Parathyroid adenoma (tissue), 2 donors: ENCODE measurements at regions not wholly inside any gene's neighbourhood (a gene's known extent, or its start where the extent isn't known, plus 50 kb on each side); places are given as distances from the start of the nearest gene placed in this dataset.

ENCODE experiments used
- H2AFZ ChIP-seq: fragments of 300-600 bp; sonication (generic); one replicate; pipeline ENCODE4 v1.7.0; 2017; ENCODE audit warnings: antibody characterized with exemption, mild to moderate bottlenecking
- H3K27ac ChIP-seq: fragments of 300-600 bp; sonication (generic); one replicate; pipeline ENCODE4 v1.7.0; 2017
- H3K27me3 ChIP-seq: fragments of 300-600 bp; sonication (generic); one replicate; pipeline ENCODE4 v1.7.0; 2017; ENCODE audit warnings: low read length; ENCODE audit not compliant: control insufficient read depth, insufficient read depth
- H3K36me3 ChIP-seq: fragments of 300-600 bp; sonication (generic); one replicate; pipeline ENCODE4 v1.7.0; 2017; ENCODE audit warnings: low read length; ENCODE audit not compliant: control insufficient read depth, insufficient read depth
- H3K4me1 ChIP-seq: fragments of 300-600 bp; sonication (generic); one replicate; pipeline ENCODE4 v1.7.0; 2017; ENCODE audit warnings: control low read depth
- H3K4me2 ChIP-seq: fragments of 300-600 bp; sonication (generic); one replicate; pipeline ENCODE4 v1.7.0; 2017; ENCODE audit warnings: low read length
- H3K4me3 ChIP-seq: fragments of 300-600 bp; sonication (generic); one replicate; pipeline ENCODE4 v1.7.0; 2017; ENCODE audit warnings: low read depth, low read length
- H3K79me2 ChIP-seq: fragments of 300-600 bp; sonication (generic); one replicate; pipeline ENCODE4 v1.7.0; 2017; ENCODE audit warnings: control low read depth
- H3K9ac ChIP-seq: fragments of 300-600 bp; sonication (generic); one replicate; pipeline ENCODE4 v1.7.0; 2017; ENCODE audit warnings: mild to moderate bottlenecking
- H3K9me3 ChIP-seq: fragments of 300-600 bp; sonication (generic); one replicate; pipeline ENCODE4 v1.7.0; 2017; ENCODE audit warnings: low read length; ENCODE audit not compliant: control insufficient read depth
- TF ChIP-seq, protein P1 (sequence below): fragments of 300-600 bp; sonication (generic); IDR thresholded peaks from one replicate; pipeline ENCODE4 v1.7.0; 2017; ENCODE audit warnings: antibody characterized with exemption, mild to moderate bottlenecking
- donor health status: primary hyperparathyroidism.

DNA sequence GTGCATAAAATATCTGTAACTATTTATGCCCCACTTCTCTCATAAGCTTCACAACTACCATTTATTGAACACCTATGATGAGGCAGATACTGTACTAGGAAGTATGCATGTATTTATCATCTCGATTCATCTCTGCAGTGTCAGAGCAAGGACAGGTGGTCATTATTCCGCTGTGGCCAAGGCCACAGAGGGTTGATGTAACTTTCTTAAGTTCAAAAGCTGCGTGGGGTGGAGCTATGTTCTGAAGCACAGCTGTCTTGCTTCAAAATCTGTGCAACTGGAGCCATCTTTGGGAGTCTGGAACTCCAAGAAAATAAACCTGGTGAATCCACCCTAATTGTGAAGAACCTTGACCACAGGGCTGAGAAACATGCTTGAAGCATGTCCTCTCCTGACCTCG is 60.2 kb upstream of the HMGXB4 start:
- no peaks in the 10 kb centered on the region for H3K79me2 ChIP-seq
- H3K27me3 ChIP-seq, result no peaks in the 10 kb centered on the region
- TF ChIP-seq, protein P1, sequence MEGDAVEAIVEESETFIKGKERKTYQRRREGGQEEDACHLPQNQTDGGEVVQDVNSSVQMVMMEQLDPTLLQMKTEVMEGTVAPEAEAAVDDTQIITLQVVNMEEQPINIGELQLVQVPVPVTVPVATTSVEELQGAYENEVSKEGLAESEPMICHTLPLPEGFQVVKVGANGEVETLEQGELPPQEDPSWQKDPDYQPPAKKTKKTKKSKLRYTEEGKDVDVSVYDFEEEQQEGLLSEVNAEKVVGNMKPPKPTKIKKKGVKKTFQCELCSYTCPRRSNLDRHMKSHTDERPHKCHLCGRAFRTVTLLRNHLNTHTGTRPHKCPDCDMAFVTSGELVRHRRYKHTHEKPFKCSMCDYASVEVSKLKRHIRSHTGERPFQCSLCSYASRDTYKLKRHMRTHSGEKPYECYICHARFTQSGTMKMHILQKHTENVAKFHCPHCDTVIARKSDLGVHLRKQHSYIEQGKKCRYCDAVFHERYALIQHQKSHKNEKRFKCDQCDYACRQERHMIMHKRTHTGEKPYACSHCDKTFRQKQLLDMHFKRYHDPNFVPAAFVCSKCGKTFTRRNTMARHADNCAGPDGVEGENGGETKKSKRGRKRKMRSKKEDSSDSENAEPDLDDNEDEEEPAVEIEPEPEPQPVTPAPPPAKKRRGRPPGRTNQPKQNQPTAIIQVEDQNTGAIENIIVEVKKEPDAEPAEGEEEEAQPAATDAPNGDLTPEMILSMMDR, result no peak

DNA sequence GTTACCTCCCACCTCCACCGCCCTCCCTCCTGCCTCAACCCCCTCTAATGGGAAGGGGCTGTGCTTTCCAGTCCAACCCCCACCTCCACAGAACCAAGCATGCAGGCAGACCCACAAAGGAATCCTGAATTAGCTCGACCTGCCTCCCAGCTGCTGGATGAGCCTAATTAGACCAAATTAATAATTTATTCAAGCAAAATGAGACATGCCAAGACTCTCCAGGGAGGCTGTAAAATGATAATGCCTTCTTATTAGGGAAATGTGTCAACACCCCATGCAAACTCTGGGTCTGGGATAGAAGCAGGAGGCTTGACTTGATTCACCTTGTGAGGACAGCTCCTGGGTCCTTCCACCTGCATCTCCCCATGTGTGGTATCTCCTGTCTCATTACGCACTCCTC is 59.4 kb upstream of the HMGXB4 start:
- no peaks in the 10 kb centered on the region for H3K36me3 ChIP-seq
- no peak overlapping the region for H3K4me2 ChIP-seq
- H3K4me1 ChIP-seq, result no peaks in the 10 kb centered on the region
- H3K9ac ChIP-seq, result no peak overlapping the region
- H3K79me2 ChIP-seq, result no peaks in the 10 kb centered on the region
- no peaks in the 10 kb centered on the region for H3K27me3 ChIP-seq
- no peaks in the 10 kb centered on the region for H3K9me3 ChIP-seq
- TF ChIP-seq, protein P1, result no peak
- no peak overlapping the region for H2AFZ ChIP-seq
- no peak overlapping the region for H3K27ac ChIP-seq
- no peak overlapping the region for H3K4me3 ChIP-seq

More for the DNA sequence above, 60.2 kb upstream of the HMGXB4 start:
- no peak overlapping the region for H3K4me2 ChIP-seq
- no peak overlapping the region for H3K4me3 ChIP-seq
- no peak overlapping the region for H2AFZ ChIP-seq
- H3K9ac ChIP-seq, result no peak overlapping the region
- H3K4me1 ChIP-seq, result no peaks in the 10 kb centered on the region
- H3K36me3 ChIP-seq, result no peaks in the 10 kb centered on the region
- no peak overlapping the region for H3K27ac ChIP-seq
- no peaks in the 10 kb centered on the region for H3K9me3 ChIP-seq

DNA sequence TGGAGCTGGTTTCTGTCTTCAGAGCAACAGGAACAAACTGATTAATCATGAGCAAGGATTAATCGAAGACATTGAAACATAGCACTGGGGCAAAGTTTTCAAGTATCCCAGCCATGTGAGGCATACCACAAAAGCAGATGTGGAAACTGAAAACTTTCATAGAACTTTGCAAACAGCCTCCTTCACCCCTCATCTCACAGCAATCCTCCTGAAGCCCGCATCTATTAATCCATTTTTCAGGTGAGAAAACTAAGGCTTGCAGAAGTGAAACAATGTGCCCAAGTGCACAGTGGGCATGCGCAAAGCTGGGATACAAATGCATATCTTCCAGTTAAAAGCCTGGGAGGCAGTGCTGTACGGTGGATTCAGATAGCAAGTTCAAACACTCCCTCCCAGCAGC is 58.6 kb upstream of the HMGXB4 start:
- no peak overlapping the region for H2AFZ ChIP-seq
- no peak overlapping the region for H3K4me3 ChIP-seq
- H3K4me2 ChIP-seq, result no peak overlapping the region
- no peaks in the 10 kb centered on the region for H3K27me3 ChIP-seq
- H3K36me3 ChIP-seq, result no peaks in the 10 kb centered on the region
- H3K4me1 ChIP-seq, result no peaks in the 10 kb centered on the region
- H3K27ac ChIP-seq, result no peak overlapping the region
- no peaks in the 10 kb centered on the region for H3K79me2 ChIP-seq
- H3K9me3 ChIP-seq, result no peaks in the 10 kb centered on the region
- TF ChIP-seq, protein P1, result no peak
- no peak overlapping the region for H3K9ac ChIP-seq

DNA sequence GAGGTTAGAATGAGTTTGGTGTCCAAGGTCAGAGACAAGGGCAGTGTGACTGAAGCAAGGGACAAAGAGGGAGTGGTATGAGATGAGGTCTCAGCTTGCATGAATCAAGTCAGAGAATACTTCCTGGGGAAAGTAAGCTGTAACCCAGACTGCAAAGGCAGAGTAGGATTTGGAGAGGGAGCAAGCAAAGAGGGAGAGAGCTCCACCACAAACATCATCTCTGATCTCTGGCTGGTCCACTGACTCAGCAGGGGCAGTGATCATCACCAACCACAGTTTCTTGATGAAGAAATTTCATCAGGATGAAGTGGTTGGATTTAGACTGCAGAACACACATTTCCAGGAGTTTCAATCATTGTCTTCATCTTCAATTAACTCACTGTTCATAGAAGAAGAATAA is 54.9 kb upstream of the HMGXB4 start:
- Histone ChIP-seq H3K9ac (no peak overlapping the region), H3K27ac (no peak overlapping the region), H3K79me2 (no peaks in the 10 kb centered on the region), H3K4me2 (no peak overlapping the region), H3K4me1 (no peaks in the 10 kb centered on the region), H3K36me3 (no peaks in the 10 kb centered on the region), H3K27me3 (no peaks in the 10 kb centered on the region), H2AFZ (no peak overlapping the region), H3K4me3 (no peak overlapping the region), H3K9me3 (no peaks in the 10 kb centered on the region)
- TF ChIP-seq, protein P1, result no peak

DNA sequence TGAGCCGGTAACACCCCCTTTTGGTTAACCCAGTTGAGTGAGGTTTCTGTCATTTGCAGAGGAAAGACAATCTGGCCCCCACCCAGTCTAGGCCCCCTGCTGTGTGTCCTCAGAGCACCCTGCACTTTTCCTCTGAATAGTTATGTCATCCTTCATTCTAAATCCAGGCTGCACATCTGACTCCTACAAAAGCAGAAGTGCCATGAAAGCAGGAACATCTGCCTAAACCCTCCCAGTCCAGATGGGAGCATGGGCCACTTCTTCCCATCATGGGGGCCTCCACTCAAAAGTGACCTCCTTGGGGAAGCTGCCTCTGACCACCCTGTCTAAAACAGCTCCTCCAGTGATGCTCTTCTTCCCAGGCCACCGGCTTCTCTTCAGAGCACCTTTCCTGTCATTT is 53.7 kb upstream of the HMGXB4 start:
- TF ChIP-seq, protein P1, result no peak
- no peaks in the 10 kb centered on the region for H3K27me3 ChIP-seq

More for the DNA sequence above, 53.7 kb upstream of the HMGXB4 start:
- no peak overlapping the region for H3K4me2 ChIP-seq
- H3K36me3 ChIP-seq, result no peaks in the 10 kb centered on the region
- no peaks in the 10 kb centered on the region for H3K9me3 ChIP-seq
- no peak overlapping the region for H3K9ac ChIP-seq
- no peaks in the 10 kb centered on the region for H3K79me2 ChIP-seq
- H2AFZ ChIP-seq, result no peak overlapping the region
- H3K27ac ChIP-seq, result no peak overlapping the region
- H3K4me3 ChIP-seq, result no peak overlapping the region
- H3K4me1 ChIP-seq, result no peaks in the 10 kb centered on the region
